ENCODE measurements at regions not wholly inside any gene's neighbourhood (a gene's known extent, or its start where the extent isn't known, plus 50 kb on each side); places are given as distances from the start of the nearest gene placed in this dataset.

DNA sequence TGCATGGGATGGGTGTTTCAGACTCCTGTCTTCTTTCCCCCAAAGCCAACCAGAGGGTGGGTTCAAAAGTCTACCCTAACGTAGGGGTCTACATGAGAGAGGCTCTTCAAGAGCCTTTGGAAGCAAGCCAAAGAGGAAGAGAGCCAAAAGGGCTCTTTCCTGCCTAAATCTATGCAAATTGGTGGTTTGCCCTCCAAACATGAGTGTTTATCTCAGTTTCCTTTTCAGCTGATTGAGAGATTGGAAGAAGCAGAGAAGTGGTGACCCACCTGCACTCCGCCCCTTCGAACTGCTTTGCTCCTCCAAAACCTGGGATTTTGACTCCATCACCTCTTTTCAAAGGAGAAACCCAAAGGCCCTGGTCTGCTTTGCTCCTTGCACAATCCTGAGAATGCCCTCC lies 65.4 kb upstream of the MAF start:
- no peak for TF ChIP-seq GATA3 (IDR thresholded peaks at IDR 0.05; ENCODE audit: low read depth, low read length)
- no peak for TF ChIP-seq GATA2 (IDR thresholded peaks at IDR 0.05; ENCODE audit: low read depth, low read length)
